CD4-positive, CD25-positive, alpha-beta regulatory T cell (primary cell): ENCODE measurements at regions not wholly inside any gene's neighbourhood (a gene's known extent, or its start where the extent isn't known, plus 50 kb on each side); places are given as distances from the start of the nearest gene placed in this dataset.

ENCODE experiments used
- ATAC-seq, 2 donors: fragments of 150-1000 bp; cut with Tn5 transposase; one replicate each; pipeline ENCODE4 v1.10.0; 2021; ENCODE audit warnings: low read depth in 2 of 2, moderate number of reproducible peaks in 2 of 2, moderate library complexity in 1 of 2
- DNase-seq, 3 donors: peaks; one replicate each; pipeline versions ENCODE4 v3.0.0 to v3.0.0-alpha.2; 2012 to 2022; ENCODE audit warnings: mixed read lengths in 1 of 3
- H3K27ac ChIP-seq: one replicate; pipeline ENCODE4 v1.7.0; 2013; ENCODE audit warnings: mild to moderate bottlenecking, low read length; ENCODE audit not compliant: insufficient read depth, poor library complexity, severe bottlenecking
- H3K27me3 ChIP-seq: one replicate; pipeline ENCODE4 v1.7.0; 2013; ENCODE audit warnings: low read length; ENCODE audit not compliant: control insufficient read depth, insufficient read depth
- H3K36me3 ChIP-seq: one replicate; pipeline ENCODE4 v1.7.0; 2013; ENCODE audit warnings: mild to moderate bottlenecking, low read length, moderate library complexity; ENCODE audit not compliant: control insufficient read depth, insufficient read depth
- H3K4me1 ChIP-seq: 2 replicates; pipeline ENCODE4 v1.7.0; 2013; ENCODE audit warnings: mild to moderate bottlenecking, low read length; ENCODE audit not compliant: insufficient read depth, control insufficient read depth, poor library complexity, severe bottlenecking
- H3K4me3 ChIP-seq: one replicate; pipeline ENCODE4 v1.7.0; 2013; ENCODE audit warnings: low read depth, mild to moderate bottlenecking, low read length, moderate library complexity
- H3K9me3 ChIP-seq, 2 experiments: 1 replicate in 1 of 2; 2 replicates in 1 of 2; pipeline ENCODE4 v1.7.0; 2013; ENCODE audit warnings: low read length in 2 of 2, mild to moderate bottlenecking in 1 of 2, moderate library complexity in 1 of 2; ENCODE audit not compliant: control insufficient read depth in 2 of 2
- H3K27ac Mint-ChIP-seq, 3 donors: one replicate each; pipeline ENCODE4 v1.8.0; 2020 to 2022; ENCODE audit warnings: mild to moderate bottlenecking in 3 of 3, mixed read lengths in 3 of 3, moderate library complexity in 2 of 3
- H3K27me3 Mint-ChIP-seq: one replicate; pipeline ENCODE4 v1.8.0; 2022; ENCODE audit warnings: mild to moderate bottlenecking, mixed read lengths
- H3K36me3 Mint-ChIP-seq: one replicate; pipeline ENCODE4 v1.8.0; 2020; ENCODE audit warnings: mixed read lengths
- H3K4me1 Mint-ChIP-seq, 4 donors: one replicate each; pipeline ENCODE4 v1.8.0; 2020 to 2022; ENCODE audit warnings: mixed read lengths in 4 of 4, mild to moderate bottlenecking in 1 of 4
- H3K4me3 Mint-ChIP-seq, 4 donors: one replicate each; pipeline ENCODE4 v1.8.0; 2020 to 2022; ENCODE audit warnings: mild to moderate bottlenecking in 4 of 4, mixed read lengths in 4 of 4, moderate library complexity in 3 of 4
- H3K9me3 Mint-ChIP-seq, 7 donors: one replicate each; pipeline ENCODE4 v1.8.0; 2020 to 2022; ENCODE audit warnings: mixed read lengths in 7 of 7, mild to moderate bottlenecking in 3 of 7, moderate library complexity in 2 of 7

GRCh38 chr6:53974941-53975340, 136.3 kb upstream of the MLIP start:
- Mint-ChIP-seq H3K4me1 (no peaks in the 10 kb centered on the region), H3K27ac (no peak overlapping the region), H3K9me3 (peaks cover 0 to 4% (median 0%) of the 10 kb centered on the region in 7 donors), H3K27me3 (peaks cover 4% of the 10 kb centered on the region), H3K4me3 (no peak overlapping the region), H3K36me3 (no peaks in the 10 kb centered on the region)
- Histone ChIP-seq H3K27ac (no peak overlapping the region), H3K4me1 (no peaks in the 10 kb centered on the region), H3K27me3 (no peaks in the 10 kb centered on the region), H3K4me3 (no peak overlapping the region), H3K9me3 (no peaks in the 10 kb centered on the region), H3K36me3 (no peaks in the 10 kb centered on the region)
- no peak for ATAC-seq
- no peak for DNase-seq

- H3K27me3 Mint-ChIP-seq: no peaks in the 10 kb centered on the region
- no peaks in the 10 kb centered on the region for H3K9me3 ChIP-seq
These were observed 135.2 kb upstream of the MLIP start for GRCh38 chr6:53975941-53976615.

GRCh38 chr6:53977551-53977950, 133.7 kb upstream of the MLIP start:
- Histone ChIP-seq H3K27me3 (no peaks in the 10 kb centered on the region), H3K36me3 (no peaks in the 10 kb centered on the region), H3K4me1 (no peaks in the 10 kb centered on the region), H3K4me3 (no peak overlapping the region), H3K9me3 (no peaks in the 10 kb centered on the region), H3K27ac (no peak overlapping the region)
- H3K9me3 Mint-ChIP-seq: peaks cover 0 to 3% (median 0%) of the 10 kb centered on the region in 7 donors
- no peaks in the 10 kb centered on the region for H3K27me3 Mint-ChIP-seq
- H3K4me3 Mint-ChIP-seq: no peak overlapping the region
- H3K36me3 Mint-ChIP-seq: no peaks in the 10 kb centered on the region
- no peak for ATAC-seq
- H3K4me1 Mint-ChIP-seq: no peaks in the 10 kb centered on the region
- H3K27ac Mint-ChIP-seq: no peak overlapping the region
- no peak for DNase-seq

More at GRCh38 chr6:53975941-53976615, 135.2 kb upstream of the MLIP start:
- no peak overlapping the region for H3K27ac Mint-ChIP-seq
- no peaks in the 10 kb centered on the region for H3K36me3 ChIP-seq
- H3K36me3 Mint-ChIP-seq: no peaks in the 10 kb centered on the region
- H3K27ac ChIP-seq: no peak overlapping the region
- H3K27me3 ChIP-seq: no peaks in the 10 kb centered on the region
- peaks cover 0 to 4% (median 0%) of the 10 kb centered on the region in 7 donors for H3K9me3 Mint-ChIP-seq
- no peak for DNase-seq
- H3K4me1 Mint-ChIP-seq: no peaks in the 10 kb centered on the region
- H3K4me1 ChIP-seq: no peaks in the 10 kb centered on the region
- ATAC-seq: no peak
- H3K4me3 Mint-ChIP-seq: no peak overlapping the region
- no peak overlapping the region for H3K4me3 ChIP-seq

GRCh38 chr6:53979468-53980067, 131.7 kb upstream of the MLIP start:
- Histone ChIP-seq H3K4me3 (no peak overlapping the region), H3K4me1 (no peaks in the 10 kb centered on the region), H3K9me3 (no peaks in the 10 kb centered on the region), H3K27ac (no peak overlapping the region), H3K27me3 (no peaks in the 10 kb centered on the region), H3K36me3 (no peaks in the 10 kb centered on the region)
- H3K4me3 Mint-ChIP-seq: no peak overlapping the region
- no peaks in the 10 kb centered on the region for H3K27me3 Mint-ChIP-seq
- no peaks in the 10 kb centered on the region for H3K36me3 Mint-ChIP-seq
- H3K4me1 Mint-ChIP-seq: no peaks in the 10 kb centered on the region
- DNase-seq (peak in 2 of 3 donors; percentile 3 to 41), ATAC-seq (no peak)
- peaks cover 0 to 2% (median 0%) of the 10 kb centered on the region in 7 donors for H3K9me3 Mint-ChIP-seq
- H3K27ac Mint-ChIP-seq: no peak overlapping the region

GRCh38 chr6:53982366-53983050, 128.7 kb upstream of the MLIP start:
- H3K9me3 ChIP-seq: no peaks in the 10 kb centered on the region
- no peak overlapping the region for H3K27ac ChIP-seq
- Mint-ChIP-seq H3K27ac (no peak overlapping the region), H3K4me1 (peaks cover 0 to 2% (median 0%) of the 10 kb centered on the region in 4 donors), H3K9me3 (no peaks in the 10 kb centered on the region), H3K4me3 (no peak overlapping the region), H3K27me3 (no peaks in the 10 kb centered on the region), H3K36me3 (no peaks in the 10 kb centered on the region)
- H3K4me3 ChIP-seq: no peak overlapping the region
- no peak for ATAC-seq
- no peaks in the 10 kb centered on the region for H3K36me3 ChIP-seq
- H3K4me1 ChIP-seq: no peaks in the 10 kb centered on the region
- H3K27me3 ChIP-seq: no peaks in the 10 kb centered on the region
- no peak for DNase-seq

- Mint-ChIP-seq H3K9me3 (no peaks in the 10 kb centered on the region), H3K4me3 (no peak overlapping the region), H3K36me3 (no peaks in the 10 kb centered on the region), H3K27ac (no peak overlapping the region), H3K27me3 (no peaks in the 10 kb centered on the region), H3K4me1 (peaks cover 0 to 2% (median 0%) of the 10 kb centered on the region in 4 donors)
- DNase-seq: no peak
- H3K4me1 ChIP-seq: no peaks in the 10 kb centered on the region
- ATAC-seq: no peak
- H3K36me3 ChIP-seq: no peaks in the 10 kb centered on the region
- no peak overlapping the region for H3K27ac ChIP-seq
- H3K27me3 ChIP-seq: no peaks in the 10 kb centered on the region
- H3K4me3 ChIP-seq: no peak overlapping the region
- H3K9me3 ChIP-seq: no peaks in the 10 kb centered on the region
These were observed 127.9 kb upstream of the MLIP start for GRCh38 chr6:53983301-53983700.

GRCh38 chr6:53984163-53984562, 127.1 kb upstream of the MLIP start:
- Histone ChIP-seq H3K4me3 (no peak overlapping the region), H3K27ac (no peak overlapping the region), H3K36me3 (no peaks in the 10 kb centered on the region), H3K4me1 (no peaks in the 10 kb centered on the region), H3K27me3 (no peaks in the 10 kb centered on the region), H3K9me3 (no peaks in the 10 kb centered on the region)
- no peaks in the 10 kb centered on the region for H3K9me3 Mint-ChIP-seq
- no peaks in the 10 kb centered on the region for H3K36me3 Mint-ChIP-seq
- ATAC-seq: no peak
- no peak for DNase-seq
- no peak overlapping the region for H3K27ac Mint-ChIP-seq
- no peak overlapping the region for H3K4me3 Mint-ChIP-seq
- peaks cover 0 to 2% (median 0%) of the 10 kb centered on the region in 4 donors for H3K4me1 Mint-ChIP-seq
- no peaks in the 10 kb centered on the region for H3K27me3 Mint-ChIP-seq
